ENCODE measurements at regions not wholly inside any gene's neighbourhood (a gene's known extent, or its start where the extent isn't known, plus 50 kb on each side); places are given as distances from the start of the nearest gene placed in this dataset.

- TF ChIP-seq, protein P1, sequence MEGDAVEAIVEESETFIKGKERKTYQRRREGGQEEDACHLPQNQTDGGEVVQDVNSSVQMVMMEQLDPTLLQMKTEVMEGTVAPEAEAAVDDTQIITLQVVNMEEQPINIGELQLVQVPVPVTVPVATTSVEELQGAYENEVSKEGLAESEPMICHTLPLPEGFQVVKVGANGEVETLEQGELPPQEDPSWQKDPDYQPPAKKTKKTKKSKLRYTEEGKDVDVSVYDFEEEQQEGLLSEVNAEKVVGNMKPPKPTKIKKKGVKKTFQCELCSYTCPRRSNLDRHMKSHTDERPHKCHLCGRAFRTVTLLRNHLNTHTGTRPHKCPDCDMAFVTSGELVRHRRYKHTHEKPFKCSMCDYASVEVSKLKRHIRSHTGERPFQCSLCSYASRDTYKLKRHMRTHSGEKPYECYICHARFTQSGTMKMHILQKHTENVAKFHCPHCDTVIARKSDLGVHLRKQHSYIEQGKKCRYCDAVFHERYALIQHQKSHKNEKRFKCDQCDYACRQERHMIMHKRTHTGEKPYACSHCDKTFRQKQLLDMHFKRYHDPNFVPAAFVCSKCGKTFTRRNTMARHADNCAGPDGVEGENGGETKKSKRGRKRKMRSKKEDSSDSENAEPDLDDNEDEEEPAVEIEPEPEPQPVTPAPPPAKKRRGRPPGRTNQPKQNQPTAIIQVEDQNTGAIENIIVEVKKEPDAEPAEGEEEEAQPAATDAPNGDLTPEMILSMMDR (IDR thresholded peaks at IDR 0.05) = no peak
- TF ChIP-seq POLR2A (IDR thresholded peaks at IDR 0.05) = no peak
- no peak for TF ChIP-seq EP300 (IDR thresholded peaks at IDR 0.05; ENCODE audit: low read depth)
Observed at GRCh38 chr5:3033033-3033755, 281.7 kb upstream of the IRX2 start.

Measured in transverse colon (tissue), 3 donors.